ENCODE measurements at regions not wholly inside any gene's neighbourhood (a gene's known extent, or its start where the extent isn't known, plus 50 kb on each side); places are given as distances from the start of the nearest gene placed in this dataset.

DNA sequence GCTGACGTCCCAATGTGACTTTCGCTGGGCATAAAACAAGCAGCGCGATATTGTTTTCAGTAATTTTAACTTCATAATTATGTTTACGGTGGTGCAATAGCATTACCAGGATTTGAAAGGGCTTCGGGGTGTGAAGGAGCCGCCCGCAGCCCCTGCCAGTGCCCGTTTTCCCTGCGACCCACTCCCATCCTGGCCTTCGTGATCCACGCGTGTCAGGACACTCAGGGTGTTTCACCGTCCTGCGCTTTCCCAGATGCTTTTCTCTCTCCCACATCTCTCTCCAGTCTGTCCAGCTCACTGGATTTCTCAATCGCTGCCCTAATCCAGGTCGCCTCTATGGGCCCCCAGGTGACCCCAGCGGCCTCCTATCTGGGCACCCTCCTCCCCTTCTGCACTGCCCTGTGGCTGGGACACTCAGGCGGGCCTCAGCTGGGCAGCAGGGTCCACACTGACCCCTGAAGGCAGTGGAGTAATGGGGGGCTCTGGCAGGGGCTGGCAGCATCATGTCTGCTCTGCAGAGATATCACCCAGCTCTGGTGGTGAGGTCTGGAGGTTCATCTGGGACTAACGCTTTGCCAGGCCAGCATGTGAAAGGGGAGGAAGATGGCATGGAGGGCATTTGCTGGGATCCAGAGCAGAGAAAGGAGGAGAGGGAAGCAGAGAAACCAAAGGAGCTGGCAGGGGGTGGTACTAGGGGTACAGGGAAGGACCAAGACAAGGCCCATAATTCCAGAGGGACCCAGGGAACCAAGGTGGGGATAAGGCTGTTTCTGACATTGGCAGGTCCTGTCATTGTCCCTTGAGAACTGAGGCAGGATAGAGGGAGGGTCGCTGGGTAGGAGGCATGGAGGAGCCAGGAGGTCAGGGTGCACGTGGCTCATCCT lies 622.8 kb downstream of the BRD1 start (continued):
- no peak for TF ChIP-seq ZNF70 (CRISPR knock-in tag; IDR thresholded peaks at IDR 0.05)

DNA sequence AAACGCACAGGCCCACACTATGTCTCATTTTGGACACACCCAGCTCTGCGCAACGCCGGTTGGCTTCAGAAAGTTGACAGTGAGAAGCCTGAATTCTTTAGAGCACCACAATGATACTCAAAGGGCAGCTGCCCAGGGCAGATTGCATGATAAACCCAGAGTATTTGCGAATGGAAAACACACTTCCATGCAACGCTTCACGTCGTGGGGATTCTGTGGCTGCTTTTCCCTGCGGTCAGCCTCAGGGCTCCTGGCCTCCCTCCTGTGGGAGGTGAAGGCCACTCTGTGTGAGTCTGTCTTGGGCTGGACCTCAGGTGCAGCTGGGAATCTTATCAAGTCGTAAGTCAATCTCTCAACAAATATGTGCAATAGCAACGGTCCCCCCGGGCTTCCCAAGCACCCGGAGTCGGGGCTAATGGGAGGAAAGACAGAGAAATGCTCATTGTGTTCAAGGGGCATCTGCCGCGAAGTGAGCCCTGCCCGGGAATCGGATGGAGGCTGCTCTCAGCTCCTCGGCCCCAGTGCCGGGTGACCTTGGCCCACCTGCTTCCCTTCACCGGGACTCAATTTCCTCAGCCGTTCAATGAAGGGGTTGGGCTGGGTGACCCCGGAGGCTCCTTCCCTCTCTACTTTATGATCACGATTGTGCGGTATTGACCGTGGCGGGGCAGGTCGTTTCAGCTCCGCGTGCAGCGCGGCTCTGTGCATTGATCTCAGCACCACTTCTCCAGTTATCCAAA lies 623.6 kb downstream of the BRD1 start:
- TF ChIP-seq, protein P1, sequence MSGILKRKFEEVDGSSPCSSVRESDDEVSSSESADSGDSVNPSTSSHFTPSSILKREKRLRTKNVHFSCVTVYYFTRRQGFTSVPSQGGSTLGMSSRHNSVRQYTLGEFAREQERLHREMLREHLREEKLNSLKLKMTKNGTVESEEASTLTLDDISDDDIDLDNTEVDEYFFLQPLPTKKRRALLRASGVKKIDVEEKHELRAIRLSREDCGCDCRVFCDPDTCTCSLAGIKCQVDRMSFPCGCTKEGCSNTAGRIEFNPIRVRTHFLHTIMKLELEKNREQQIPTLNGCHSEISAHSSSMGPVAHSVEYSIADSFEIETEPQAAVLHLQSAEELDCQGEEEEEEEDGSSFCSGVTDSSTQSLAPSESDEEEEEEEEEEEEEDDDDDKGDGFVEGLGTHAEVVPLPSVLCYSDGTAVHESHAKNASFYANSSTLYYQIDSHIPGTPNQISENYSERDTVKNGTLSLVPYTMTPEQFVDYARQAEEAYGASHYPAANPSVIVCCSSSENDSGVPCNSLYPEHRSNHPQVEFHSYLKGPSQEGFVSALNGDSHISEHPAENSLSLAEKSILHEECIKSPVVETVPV (CRISPR knock-in tag; IDR thresholded peaks at IDR 0.05), result no peak
- TF ChIP-seq ZNF8 (CRISPR knock-in tag; IDR thresholded peaks at IDR 0.05) (no peak), OSR1 (CRISPR knock-in tag; IDR thresholded peaks at IDR 0.05) (no peak), ZC3H10 (CRISPR knock-in tag; IDR thresholded peaks at IDR 0.05) (no peak), SNAI2 (CRISPR knock-in tag; IDR thresholded peaks at IDR 0.05) (no peak), TCF4 (CRISPR knock-in tag; IDR thresholded peaks at IDR 0.05; ENCODE audit: borderline replicate concordance) (no peak), CSDC2 (CRISPR knock-in tag; IDR thresholded peaks at IDR 0.05) (no peak), TOX (CRISPR knock-in tag; IDR thresholded peaks at IDR 0.05; ENCODE audit: borderline replicate concordance) (no peak), ZNF565 (CRISPR knock-in tag; conservative IDR thresholded peaks at IDR 0.05; ENCODE audit: low read depth) (no peak), ISL1 (CRISPR knock-in tag; IDR thresholded peaks at IDR 0.05) (no peak), ESRRG (CRISPR knock-in tag; IDR thresholded peaks at IDR 0.05) (no peak), ZFP3 (CRISPR knock-in tag; IDR thresholded peaks at IDR 0.05) (no peak), RARB (CRISPR knock-in tag; IDR thresholded peaks at IDR 0.05) (no peak), BACH2 (CRISPR knock-in tag; IDR thresholded peaks at IDR 0.05; ENCODE audit: borderline replicate concordance) (no peak), GLIS3 (CRISPR knock-in tag; IDR thresholded peaks at IDR 0.05) (no peak), ZFP30 (CRISPR knock-in tag; IDR thresholded peaks at IDR 0.05) (no peak)
- TF ChIP-seq, protein P2, sequence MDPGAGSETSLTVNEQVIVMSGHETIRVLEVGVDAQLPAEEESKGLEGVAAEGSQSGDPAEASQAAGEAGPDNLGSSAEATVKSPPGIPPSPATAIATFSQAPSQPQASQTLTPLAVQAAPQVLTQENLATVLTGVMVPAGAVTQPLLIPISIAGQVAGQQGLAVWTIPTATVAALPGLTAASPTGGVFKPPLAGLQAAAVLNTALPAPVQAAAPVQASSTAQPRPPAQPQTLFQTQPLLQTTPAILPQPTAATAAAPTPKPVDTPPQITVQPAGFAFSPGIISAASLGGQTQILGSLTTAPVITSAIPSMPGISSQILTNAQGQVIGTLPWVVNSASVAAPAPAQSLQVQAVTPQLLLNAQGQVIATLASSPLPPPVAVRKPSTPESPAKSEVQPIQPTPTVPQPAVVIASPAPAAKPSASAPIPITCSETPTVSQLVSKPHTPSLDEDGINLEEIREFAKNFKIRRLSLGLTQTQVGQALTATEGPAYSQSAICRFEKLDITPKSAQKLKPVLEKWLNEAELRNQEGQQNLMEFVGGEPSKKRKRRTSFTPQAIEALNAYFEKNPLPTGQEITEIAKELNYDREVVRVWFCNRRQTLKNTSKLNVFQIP (CRISPR knock-in tag; IDR thresholded peaks at IDR 0.05; ENCODE audit: borderline replicate concordance, low read depth), result no peak
- TF ChIP-seq, protein P3, sequence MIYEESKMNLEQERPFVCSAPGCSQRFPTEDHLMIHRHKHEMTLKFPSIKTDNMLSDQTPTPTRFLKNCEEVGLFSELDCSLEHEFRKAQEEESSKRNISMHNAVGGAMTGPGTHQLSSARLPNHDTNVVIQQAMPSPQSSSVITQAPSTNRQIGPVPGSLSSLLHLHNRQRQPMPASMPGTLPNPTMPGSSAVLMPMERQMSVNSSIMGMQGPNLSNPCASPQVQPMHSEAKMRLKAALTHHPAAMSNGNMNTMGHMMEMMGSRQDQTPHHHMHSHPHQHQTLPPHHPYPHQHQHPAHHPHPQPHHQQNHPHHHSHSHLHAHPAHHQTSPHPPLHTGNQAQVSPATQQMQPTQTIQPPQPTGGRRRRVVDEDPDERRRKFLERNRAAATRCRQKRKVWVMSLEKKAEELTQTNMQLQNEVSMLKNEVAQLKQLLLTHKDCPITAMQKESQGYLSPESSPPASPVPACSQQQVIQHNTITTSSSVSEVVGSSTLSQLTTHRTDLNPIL (CRISPR knock-in tag; IDR thresholded peaks at IDR 0.05; ENCODE audit: low read depth), result no peak
- TF ChIP-seq, protein P4, sequence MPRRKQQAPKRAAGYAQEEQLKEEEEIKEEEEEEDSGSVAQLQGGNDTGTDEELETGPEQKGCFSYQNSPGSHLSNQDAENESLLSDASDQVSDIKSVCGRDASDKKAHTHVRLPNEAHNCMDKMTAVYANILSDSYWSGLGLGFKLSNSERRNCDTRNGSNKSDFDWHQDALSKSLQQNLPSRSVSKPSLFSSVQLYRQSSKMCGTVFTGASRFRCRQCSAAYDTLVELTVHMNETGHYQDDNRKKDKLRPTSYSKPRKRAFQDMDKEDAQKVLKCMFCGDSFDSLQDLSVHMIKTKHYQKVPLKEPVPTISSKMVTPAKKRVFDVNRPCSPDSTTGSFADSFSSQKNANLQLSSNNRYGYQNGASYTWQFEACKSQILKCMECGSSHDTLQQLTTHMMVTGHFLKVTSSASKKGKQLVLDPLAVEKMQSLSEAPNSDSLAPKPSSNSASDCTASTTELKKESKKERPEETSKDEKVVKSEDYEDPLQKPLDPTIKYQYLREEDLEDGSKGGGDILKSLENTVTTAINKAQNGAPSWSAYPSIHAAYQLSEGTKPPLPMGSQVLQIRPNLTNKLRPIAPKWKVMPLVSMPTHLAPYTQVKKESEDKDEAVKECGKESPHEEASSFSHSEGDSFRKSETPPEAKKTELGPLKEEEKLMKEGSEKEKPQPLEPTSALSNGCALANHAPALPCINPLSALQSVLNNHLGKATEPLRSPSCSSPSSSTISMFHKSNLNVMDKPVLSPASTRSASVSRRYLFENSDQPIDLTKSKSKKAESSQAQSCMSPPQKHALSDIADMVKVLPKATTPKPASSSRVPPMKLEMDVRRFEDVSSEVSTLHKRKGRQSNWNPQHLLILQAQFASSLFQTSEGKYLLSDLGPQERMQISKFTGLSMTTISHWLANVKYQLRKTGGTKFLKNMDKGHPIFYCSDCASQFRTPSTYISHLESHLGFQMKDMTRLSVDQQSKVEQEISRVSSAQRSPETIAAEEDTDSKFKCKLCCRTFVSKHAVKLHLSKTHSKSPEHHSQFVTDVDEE (CRISPR knock-in tag; IDR thresholded peaks at IDR 0.05), result no peak
- no peak for ATAC-seq

DNA sequence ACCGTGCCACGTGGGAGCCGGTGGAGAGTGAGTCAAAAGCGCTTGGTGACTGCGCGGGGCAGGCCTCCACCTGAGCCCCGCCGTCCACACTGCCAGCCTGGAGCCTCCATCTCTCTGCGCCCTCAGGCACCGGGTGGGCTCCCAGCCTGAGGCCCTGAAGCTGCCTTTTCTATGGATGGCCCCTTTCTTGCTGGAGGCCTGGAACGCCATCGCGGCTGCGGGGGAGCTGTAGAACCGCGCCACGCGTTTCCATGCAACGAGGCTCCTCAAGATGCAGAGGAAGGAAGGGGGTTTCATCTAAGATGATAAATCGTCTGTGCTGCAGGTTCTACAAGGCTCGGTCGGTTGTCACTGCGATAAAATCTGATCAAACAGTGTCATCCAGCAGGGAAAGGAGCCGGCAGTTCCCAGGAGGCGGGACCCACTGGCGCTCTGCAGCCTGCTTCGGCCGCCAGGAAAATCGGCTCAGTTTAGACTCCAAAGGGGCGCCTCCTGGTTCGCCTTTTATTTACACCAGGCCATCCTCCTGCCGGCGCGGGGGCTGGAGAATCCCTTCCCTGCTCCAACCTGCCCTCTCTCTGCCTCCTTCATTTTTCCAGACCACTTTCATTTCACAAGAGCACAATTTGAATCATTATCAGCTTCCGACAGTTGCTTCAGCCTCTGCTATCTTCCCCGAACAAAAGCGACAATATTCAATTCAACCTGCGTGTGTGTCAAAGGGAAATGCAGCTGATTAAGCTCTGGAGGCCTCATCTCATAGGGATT lies 624.4 kb downstream of the BRD1 start:
- TF ChIP-seq, protein P1 (CRISPR knock-in tag; IDR thresholded peaks at IDR 0.05), result no peak
- TF ChIP-seq ZNF8 (CRISPR knock-in tag; IDR thresholded peaks at IDR 0.05) (no peak), ZNF565 (CRISPR knock-in tag; conservative IDR thresholded peaks at IDR 0.05; ENCODE audit: low read depth) (no peak)
- ATAC-seq, result no peak

Data from SK-N-SH treated with all-trans-retinoic acid at 6 μM for 48 hours (cell line).